UCSD-AML1 (cell line): ENCODE measurements at regions not wholly inside any gene's neighbourhood (a gene's known extent, or its start where the extent isn't known, plus 50 kb on each side); places are given as distances from the start of the nearest gene placed in this dataset.
"Not testable (repeated sequence)": the region's sequence is repeated elsewhere in the genome, so short reads cannot be mapped to it uniquely, and the experiment has no call there.

Source experiments
- DNase-seq: peaks from one replicate; lab custom pipeline; 2025; ENCODE audit not compliant: unreplicated experiment; lab: John Stamatoyannopoulos, UW

DNA sequence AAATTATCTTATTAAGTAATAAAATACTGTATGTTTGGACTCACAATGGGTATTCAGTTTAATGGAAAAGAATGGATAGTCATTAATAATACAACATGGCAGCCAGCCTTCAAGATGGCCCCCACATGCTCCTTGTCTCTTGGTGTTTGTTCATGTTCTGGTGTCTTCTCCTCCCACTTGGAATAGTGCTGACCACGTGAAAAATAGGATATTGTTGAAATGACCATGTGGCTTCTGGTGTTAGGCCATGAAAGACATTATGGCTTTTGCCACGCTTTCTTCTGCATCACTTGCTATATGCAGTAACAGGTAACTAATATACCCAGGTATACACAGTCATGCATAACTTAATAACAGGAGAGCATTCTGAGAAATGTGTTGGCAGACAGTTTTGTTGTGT is 341.0 kb downstream of the KCNJ2 start:
- no peak for DNase-seq

DNA sequence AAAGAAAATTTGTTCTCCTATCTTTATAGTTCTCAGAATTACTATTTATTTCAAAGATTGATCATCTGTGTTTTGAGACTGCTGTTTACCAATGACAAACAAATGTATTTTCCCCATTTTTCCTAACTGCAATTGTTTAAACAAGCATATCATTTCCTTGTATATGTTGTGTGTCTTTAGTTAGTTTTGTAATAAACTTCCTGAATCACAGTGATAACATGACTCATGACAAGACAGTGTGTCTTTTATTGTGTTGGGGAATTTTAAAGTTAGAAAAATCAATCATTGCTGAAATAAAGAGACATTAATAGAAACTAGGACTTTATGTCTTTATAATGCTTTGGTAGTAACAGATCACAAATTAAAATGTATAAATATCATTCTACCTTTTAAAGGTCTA is 348.5 kb downstream of the KCNJ2 start:
- no peak for DNase-seq

DNA sequence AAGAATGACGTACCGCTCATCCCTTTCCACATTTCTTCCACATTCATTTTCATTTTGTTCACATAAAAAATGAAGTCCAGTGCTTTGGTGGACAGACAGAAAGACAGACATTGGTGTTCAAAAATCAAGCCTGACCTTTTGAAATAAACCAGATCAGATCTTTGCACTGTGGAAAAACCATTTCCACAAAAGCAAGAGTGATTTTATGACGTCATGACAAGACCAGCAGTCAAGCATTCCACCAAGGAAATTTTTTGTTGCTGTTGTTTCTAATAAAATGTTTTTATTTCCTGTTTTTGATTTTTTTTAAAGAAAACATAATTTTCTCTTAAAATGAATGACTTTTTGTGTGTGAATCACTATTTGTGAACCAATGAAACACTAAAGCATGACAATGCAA is 350.0 kb downstream of the KCNJ2 start:
- no peak for DNase-seq

DNA sequence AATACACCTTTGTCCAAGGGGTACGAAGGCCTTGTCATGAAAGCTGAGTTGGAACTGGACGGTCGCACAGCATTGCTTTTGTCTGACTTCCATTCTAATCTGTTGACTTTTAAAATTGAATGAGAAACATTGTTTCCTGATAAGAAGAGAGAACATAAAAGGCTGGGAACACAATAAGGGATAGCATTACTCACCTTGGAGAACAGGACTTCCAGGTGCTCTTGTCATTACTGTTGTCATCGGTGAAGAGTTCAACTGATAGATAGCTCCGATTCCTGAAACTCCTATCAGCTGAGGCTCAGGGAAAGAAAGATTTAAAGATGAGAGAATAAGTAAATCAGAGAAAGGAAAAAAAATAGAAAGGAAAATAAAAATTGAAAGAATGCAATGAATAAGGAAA is 351.1 kb downstream of the KCNJ2 start:
- no peak for DNase-seq

DNA sequence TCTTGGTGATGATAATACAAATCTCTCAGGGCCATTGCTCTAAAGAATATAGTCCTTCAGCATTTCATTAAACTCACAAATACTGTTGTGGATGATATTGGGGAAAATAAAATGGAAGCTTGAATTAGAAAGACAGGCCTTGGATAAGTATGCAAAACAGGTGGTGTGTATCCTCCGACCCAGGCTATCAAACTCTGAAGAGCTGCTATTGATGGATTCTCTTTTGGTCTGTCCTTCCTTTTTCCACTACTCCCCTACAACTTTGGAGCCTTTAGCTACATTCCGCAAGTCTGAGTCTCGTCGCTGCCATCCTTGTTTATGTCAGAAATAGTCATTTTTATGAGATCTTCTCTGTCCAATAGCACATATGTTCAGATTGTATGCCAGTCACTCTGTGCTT is 351.6 kb downstream of the KCNJ2 start:
- DNase-seq, result no peak

DNA sequence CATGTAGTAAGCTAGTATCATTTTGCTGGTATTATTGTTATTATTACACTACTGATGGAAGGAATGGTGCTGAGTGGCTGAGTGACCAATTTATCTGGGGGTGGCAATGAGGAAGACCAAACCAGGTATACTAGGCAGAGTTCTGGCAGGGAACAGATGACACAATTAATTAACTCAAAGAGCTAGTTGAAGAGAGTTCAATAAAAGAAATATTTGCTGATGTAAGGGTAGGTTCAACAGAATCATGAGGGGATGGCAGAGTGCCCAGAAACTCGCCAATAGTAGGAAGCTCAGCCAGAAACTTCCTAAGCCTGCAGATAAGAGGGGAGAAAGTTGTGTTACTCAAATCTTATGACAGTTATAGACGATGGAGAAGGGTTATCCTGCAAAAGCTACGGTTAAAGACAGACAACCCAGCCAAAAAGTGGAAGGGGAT is 352.5 kb downstream of the KCNJ2 start:
- DNase-seq, result no peak

DNA sequence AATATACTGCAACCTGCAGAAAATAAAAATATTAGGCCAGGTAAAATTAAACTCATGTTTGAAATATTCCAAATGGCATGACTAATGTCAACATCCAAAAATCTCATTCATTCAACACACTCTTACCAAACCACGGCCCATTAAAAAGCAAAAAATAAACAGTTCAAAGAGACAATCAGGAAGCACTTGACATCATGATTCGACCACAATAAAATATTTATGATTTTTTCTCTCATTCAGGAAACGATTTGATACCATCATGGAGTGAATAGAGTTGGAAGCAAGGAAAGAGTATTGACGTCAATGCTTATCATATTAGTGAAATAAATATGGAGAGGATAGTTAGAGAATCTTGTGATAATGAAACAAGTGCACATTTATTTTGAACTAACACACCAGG is 354.1 kb downstream of the KCNJ2 start:
- no peak for DNase-seq

DNA sequence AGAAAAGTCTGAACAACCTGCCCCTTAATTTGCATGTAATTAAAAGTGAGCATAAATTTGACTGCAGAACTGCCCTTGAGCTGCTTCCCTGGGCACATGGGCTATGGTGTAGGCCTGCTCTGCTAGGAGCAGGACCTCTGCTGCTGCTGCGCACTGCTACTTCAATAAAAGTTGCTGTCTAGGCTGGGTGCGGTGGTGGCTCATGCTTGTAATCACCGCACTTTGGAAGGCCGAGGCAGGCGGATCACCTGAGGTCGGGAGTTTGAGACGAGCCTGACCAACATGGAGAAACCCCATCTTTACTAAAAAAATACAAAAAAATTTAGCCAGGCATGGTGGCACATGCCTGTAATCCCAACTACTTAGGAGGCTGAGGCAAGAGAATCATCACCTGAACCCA is 355.7 kb downstream of the KCNJ2 start:
- DNase-seq, result not testable (repeated sequence)

DNA sequence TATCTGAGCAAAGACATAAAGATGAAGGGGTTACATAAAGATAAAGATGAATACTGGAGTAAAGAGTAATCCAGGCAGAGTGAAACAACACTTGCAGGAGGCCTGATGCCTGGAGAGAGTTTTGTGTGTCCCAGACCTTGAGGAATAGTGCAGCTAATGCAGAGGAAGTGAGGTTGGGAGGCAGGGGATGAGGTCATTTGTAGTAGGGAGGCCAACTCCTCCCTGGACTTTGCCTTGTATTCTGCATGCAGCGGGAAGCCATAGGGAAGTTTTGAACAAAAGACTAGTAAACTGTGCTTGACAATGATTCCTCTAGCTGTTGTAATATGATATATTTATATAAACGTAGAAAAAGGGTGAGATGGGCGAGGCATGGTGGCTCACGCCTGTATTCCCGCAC is 356.6 kb downstream of the KCNJ2 start:
- DNase-seq, result no peak

DNA sequence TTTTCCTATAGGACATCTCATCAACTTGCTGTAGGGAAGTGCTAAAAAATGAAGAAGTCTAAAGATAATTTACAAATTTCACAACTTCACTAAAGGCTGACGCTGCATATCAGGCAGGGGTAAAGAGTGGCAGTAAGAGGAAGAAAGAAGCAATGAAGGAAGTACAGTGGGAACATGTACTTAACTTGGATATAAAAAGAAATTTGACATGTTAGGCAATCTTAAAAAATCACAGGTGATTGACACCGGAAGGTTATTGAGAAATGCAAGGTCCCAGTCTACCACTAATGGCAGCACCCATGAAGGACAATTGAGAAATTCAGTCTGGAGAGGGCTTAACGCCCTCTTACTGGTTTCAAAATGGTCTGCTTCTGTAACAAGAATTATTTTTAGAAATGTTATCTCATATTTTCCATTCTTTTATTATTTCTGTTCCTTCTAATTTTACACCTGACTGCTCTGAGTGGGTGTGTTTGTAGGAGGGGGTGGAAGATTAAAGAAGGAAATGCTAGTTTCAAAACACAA is 358.1 kb downstream of the KCNJ2 start:
- DNase-seq, result peak; percentile 12

DNA sequence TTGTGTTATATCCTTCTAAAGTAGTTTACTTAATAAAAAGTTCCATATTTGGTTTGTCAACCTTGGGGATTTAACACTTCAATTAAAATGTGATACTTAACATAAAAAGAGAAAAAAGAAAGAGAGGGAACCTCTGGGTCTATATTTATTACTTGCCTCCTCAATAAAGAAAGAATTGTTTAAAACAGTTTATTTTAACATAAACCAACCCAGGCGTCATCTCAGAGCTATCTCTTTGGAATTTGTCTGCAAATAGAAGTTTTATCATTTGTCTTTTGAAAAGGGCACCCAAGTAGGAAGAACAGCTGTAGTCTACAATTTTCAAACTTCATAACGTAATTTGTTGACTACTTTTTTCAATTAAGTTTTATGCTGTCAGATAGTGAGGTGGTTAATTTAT is 364.1 kb downstream of the KCNJ2 start:
- DNase-seq, result no peak

DNA sequence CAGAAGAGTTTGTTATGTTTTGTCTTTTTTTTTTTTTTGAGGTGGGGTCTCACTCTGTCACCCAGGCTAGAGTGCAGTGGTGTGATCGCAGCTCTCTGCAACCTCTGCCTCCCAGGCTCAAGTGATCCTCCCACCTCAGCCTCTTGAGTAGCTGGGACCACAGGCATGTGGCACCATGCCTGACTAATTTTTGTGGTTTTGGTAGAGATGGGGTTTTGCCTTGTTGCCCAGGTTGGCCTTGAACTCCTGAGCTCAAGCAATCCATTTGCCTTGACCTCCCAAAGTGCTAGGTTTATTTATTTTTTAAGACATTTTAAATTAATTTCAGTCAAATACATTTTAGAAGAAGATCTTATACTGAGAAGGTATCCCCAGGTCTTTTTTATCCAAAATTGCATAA is 366.7 kb downstream of the KCNJ2 start:
- DNase-seq, result no peak

DNA sequence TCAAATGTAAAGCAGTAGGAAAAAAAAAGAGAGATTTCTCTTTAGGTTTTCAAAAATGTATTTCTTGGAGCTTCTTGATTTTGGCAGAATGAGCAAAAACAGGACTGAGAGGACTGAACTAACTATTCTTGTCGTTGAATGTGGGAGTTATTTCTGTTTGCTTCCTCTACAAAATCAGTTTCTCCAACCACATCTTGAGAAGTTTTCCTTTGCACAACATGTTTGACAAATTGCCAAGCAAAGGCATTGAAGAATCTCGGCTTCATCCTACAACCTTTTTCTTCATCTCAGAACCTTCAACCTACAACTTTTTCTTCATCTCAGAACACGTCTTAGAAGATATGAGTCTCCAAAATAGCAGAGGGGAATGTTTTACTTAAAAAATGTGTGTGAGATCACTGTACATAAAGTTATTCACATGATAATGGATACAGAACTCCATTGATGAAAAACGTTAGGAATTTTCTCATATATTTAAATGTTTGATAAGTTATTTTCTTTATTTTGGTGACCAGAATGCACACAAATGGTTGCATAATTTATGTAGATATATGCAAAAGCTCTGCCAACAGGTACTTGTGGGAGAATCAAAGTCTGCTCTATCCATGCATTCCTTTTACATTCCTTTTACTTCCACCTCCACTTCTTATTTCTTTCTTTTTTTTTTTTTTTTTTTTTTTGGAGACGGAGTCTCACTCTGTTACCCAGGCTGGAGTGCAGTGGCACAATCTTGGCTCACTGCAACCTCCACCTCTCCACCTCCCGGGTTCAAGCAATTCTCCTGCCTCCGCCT is 370.0 kb downstream of the KCNJ2 start:
- no peak for DNase-seq

DNA sequence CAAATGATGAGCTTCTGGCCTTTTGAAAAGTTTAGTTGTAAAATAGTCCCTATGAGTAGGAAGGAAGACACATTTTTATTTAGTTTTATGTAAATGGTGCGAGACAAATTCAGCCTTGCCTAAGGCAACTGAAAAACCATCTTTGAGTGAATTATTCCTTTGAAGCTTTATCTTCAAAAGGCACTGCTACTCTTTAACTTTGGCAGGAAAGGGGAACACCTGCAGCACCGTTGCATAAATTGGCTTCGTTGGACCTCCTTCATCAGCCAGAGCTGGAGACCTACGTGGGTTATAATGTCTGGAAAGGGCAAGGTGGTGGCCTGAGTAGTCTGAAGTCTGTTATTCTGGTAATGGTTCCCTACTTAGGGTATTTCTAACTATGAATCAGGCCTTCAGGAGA is 373.5 kb downstream of the KCNJ2 start:
- DNase-seq, result no peak

DNA sequence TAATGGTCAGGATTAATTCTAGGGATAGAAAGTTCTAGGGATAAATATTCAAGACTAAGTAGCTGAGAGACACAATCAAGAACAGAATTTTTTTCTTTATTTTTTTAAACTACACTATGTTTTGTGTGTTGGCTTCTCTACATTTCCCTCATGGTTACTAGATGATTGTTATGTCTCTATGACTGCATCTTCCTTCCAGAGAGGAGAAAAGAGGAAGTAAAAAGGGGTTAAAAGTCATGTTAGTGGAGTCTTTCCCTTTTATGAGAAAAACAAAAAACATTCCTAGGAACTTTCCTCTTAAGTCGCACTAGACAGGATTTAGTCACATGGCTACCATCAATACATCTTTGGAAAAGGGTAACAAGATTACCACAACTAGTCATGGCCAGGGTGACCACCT is 375.0 kb downstream of the KCNJ2 start:
- DNase-seq, result no peak

DNA sequence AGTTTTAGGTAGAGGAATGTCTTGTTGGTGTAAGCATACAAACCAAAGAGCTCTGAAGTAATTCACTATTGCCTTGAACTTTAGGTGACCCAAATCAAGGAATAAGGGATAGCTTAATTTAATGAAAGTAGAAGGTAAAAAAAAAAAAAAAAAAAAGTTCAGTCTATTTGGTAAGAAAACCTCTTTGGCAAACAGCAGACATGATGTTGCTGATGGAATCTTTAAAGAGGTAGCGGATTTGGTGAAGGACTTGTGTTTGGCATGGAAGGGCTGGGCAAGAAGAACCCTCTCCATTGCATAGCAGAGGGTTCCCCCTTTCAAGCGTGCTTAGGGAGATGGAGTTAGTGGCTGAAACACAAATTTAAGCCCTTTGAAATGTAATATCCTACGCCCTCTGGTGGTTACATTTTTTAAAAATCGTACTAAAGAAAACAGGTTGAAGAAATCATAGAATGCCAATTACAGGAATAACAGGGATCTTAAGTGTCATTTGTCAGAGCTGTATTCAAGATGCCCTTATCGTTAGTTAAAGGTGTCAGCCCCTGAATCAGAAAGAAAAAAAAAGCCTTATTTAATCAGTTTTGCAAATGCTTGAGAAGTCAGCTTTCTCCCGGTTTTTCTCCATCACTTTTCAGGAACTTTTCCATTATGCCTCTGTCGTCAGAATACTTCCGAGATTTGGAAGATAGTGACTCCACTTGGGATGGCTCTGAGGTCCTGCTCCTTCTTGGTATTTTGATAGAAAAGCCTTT is 383.1 kb downstream of the KCNJ2 start:
- peak; percentile 10 for DNase-seq

DNA sequence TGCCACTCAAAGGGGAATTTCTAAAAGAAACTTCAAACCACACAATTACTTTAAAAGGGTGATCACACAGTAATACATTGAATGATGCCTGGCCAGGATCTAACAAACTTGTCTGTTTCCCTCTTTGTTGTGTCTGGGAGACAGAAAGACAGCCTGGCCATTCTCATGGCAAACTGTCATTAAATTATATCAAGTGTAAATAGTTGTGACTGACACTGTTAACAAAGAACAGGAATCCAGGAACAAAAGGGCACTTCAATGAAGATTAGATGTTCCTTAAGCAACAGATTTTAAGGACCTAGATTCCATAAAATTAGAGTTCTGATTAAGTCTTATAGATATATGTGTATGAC is 383.6 kb downstream of the KCNJ2 start:
- no peak for DNase-seq

DNA sequence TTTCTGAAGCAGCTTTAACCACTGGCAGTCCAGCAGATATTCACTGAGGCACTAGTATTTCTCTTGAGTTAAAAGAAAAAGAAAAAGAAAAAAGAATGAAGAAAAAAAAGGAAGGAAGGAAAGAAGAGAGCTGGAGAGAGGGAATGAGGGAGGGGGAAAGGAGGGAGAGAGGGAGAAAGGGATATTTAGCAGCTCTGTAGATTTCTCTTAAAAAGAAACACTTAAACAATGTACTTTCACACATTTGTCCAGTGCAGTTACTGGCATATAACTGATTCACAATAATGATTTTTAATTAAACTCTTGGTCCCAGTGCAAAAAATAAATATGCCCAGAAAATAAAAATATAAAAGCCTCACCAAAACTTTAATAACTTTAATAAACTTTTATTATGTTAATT is 386.4 kb downstream of the KCNJ2 start:
- DNase-seq, result no peak

DNA sequence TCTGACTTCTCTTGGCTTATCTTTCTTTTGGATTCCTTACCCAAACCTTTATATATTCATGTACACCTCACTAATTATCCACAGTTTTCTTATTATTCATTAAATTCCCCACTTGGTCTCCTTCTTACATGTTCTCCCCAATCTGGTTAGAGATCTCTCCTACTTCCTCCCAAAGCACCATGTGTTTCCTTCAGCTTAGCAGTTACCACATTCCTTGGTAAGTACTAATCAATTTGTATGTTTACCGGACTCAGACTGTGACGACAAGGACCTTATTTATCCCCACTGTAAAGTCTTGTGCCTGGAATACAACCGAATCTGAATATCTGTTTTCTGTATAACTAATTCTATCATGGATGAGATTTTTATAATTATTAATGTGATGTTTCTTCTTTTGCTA is 389.5 kb downstream of the KCNJ2 start:
- DNase-seq, result no peak

DNA sequence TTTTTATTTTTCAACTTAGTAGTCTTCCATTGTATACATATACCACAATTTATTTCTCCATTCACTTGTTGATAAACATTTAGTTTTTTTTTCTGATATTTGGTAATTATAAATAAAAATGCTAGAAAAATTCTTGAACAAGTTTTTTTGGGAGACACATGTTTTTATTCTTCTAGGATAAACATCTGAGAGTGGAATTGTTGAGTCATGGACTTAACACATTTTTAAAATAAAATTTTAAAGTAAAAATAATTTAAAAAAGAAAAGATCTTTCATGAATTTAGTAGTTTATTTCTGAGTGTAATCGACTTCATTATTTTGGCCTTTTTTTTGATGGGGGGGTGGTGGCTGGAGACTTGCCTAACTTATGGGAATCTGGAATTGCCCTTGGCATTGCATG is 391.1 kb downstream of the KCNJ2 start:
- DNase-seq, result no peak

DNA sequence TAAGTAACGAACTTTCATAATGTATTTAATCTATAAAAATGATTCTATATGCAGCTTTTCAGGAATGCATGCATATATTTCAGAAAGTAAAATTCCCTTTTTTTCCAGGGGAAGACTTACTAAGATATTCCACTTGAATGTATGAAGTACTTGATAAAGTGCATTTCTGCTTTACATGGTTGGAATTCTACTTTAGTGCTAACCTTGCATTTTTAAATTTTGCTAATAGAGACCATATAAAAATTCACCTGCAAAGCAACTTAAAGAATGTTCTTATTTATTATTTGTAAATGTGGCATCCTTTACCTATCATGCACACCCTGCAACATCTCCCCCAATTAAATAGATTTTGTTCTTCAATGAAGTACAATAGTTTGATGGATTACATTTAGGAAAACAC is 392.8 kb downstream of the KCNJ2 start:
- no peak for DNase-seq

DNA sequence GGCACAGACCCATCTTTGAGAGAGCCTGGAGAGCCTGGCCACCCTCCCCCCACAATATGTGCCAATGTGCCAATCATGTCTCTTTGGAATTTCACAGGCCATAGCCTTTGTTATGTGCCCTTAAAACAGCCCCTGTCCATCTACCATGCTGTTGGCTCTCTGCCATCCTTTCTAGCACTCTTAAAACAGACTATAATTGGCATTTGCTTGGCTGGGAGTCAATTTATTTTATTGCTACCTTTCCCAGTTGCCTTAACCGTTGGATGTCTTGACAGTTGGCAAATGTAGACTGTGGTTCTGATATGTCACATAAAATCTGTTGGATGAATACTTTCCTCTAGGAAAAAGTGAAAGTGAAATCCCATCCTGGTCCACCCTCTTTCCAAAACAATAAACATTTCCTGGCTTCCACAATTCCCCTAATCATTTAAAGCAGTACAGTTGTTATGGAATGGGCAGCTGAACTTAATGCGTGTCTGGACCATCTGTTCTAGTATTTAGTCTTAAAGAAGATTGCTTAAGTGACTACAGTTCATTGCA is 394.0 kb downstream of the KCNJ2 start:
- DNase-seq, result no peak
